GM12878 (cell line): ENCODE measurements at regions not wholly inside any gene's neighbourhood (a gene's known extent, or its start where the extent isn't known, plus 50 kb on each side); places are given as distances from the start of the nearest gene placed in this dataset.

ENCODE experiments used
- ATAC-seq: fragments of 200-7000 bp; cut with Tn5 transposase; 3 replicates; pipeline ENCODE4 v1.9.1; 2020; ENCODE audit warnings: mild to moderate bottlenecking, moderate library complexity
- BruUV-seq: library from RNA; stranded (reverse); fragments of 400-500 nt; replicated peaks from 2 replicates; lab custom pipeline; 2021; lab: Mats Ljungman, UMichigan
- CTCF ChIA-PET: fragments of 300-600 bp; sonication (Branson Sonifier 250); formaldehyde crosslinking; extraction: SDS; loops from one replicate; lab custom pipeline; 2021; ENCODE audit warnings: inconsistent platforms; lab: Yijun Ruan, JAX
- POLR2A ChIA-PET: fragments of 350-600 bp; formaldehyde crosslinking; extraction: SDS; loops from one replicate; lab custom pipeline; 2021; ENCODE audit warnings: inconsistent platforms; lab: Charles Lee
- RAD21 ChIA-PET: fragments of 300-600 bp; sonication (Branson Sonifier 250); formaldehyde crosslinking; loops from one replicate; lab custom pipeline; 2023; ENCODE audit warnings: antibody characterized with exemption; ENCODE audit not compliant: unreplicated experiment; lab: Charles Lee
- SMC1A ChIA-PET: fragments of 300-600 bp; sonication (Branson Sonifier 250); formaldehyde crosslinking; loops from one replicate; lab custom pipeline; 2023; ENCODE audit not compliant: unreplicated experiment, uncharacterized antibody; lab: Charles Lee
- DNase-seq: peaks from one replicate; pipeline ENCODE4 v3.0.0-alpha.2; 2011; ENCODE audit warnings: low read depth, low spot score
- FAIRE-seq: peaks from 3 replicates; lab custom pipeline; 2011; peaks lifted over from hg19 to GRCh38; lab: Jason Lieb, UNC
- H2AFZ ChIP-seq: 2 replicates; pipeline ENCODE4 v1.6.0; 2011; ENCODE audit warnings: low read depth, low read length, control low read depth; ENCODE audit not compliant: control insufficient read depth
- H3K27ac ChIP-seq: 2 replicates; pipeline ENCODE4 v1.5.1; 2011; ENCODE audit warnings: control low read depth; ENCODE audit not compliant: control insufficient read depth, insufficient read depth
- H3K27me3 ChIP-seq, 2 experiments: replicated peaks in 1 of 2; 2 replicates each; pipeline versions ENCODE4 v1.6.0 to v1.6.1; 2011; ENCODE audit warnings: low read length in 1 of 2; ENCODE audit not compliant: control insufficient read depth in 2 of 2, insufficient read depth in 2 of 2
- H3K36me3 ChIP-seq, 2 experiments: 2 replicates each; pipeline ENCODE4 v1.5.1; 2011; ENCODE audit warnings: low read length in 1 of 2; ENCODE audit not compliant: control insufficient read depth in 2 of 2, insufficient read depth in 2 of 2
- H3K4me1 ChIP-seq: 2 replicates; pipeline ENCODE4 v1.6.1; 2011; ENCODE audit warnings: mild to moderate bottlenecking, low read length, moderate library complexity, mixed read lengths; ENCODE audit not compliant: control insufficient read depth, insufficient read depth
- H3K4me2 ChIP-seq: 2 replicates; pipeline ENCODE4 v1.6.0; 2011; ENCODE audit warnings: control low read depth; ENCODE audit not compliant: control insufficient read depth, insufficient read depth
- H3K4me3 ChIP-seq: fragments of 200-600 bp; sonication (generic); 2 replicates; pipeline ENCODE4 v1.5.1; 2016
- H3K79me2 ChIP-seq: 2 replicates; pipeline ENCODE4 v1.6.0; 2011; ENCODE audit warnings: low read length; ENCODE audit not compliant: control insufficient read depth, insufficient read depth
- H3K9ac ChIP-seq: 2 replicates; pipeline ENCODE4 v1.8.0; 2011; ENCODE audit warnings: low read length, control low read depth, mixed read lengths; ENCODE audit not compliant: control insufficient read depth, insufficient read depth
- H3K9me3 ChIP-seq: replicated peaks from 3 replicates; pipeline ENCODE4 v1.5.1; 2011; ENCODE audit warnings: mild to moderate bottlenecking, low read length; ENCODE audit not compliant: control insufficient read depth, insufficient read depth
- H4K20me1 ChIP-seq: 2 replicates; pipeline ENCODE4 v1.6.0; 2011; ENCODE audit not compliant: control insufficient read depth, insufficient read depth
- BCL3 ChIP-seq: IDR thresholded peaks from 2 replicates; pipeline ENCODE4 v1.6.1; 2011; ENCODE audit warnings: borderline replicate concordance, low read depth, mild to moderate bottlenecking, moderate library complexity, low read length; ENCODE audit not compliant: insufficient read depth, poor library complexity, severe bottlenecking
- NRF1 ChIP-seq: conservative IDR thresholded peaks from 2 replicates; pipeline ENCODE4 v1.6.1; 2011; ENCODE audit warnings: mild to moderate bottlenecking, low read depth, low read length, improper control_type of control experiment
- PBX3 ChIP-seq: IDR thresholded peaks from 2 replicates; pipeline ENCODE4 v1.6.1; 2011; ENCODE audit warnings: mild to moderate bottlenecking, low read depth, low read length, moderate library complexity; ENCODE audit not compliant: insufficient replicate concordance
- RUNX3 ChIP-seq: IDR thresholded peaks from 2 replicates; pipeline ENCODE4 v1.6.1; 2012; ENCODE audit warnings: low read length, inconsistent platforms
- STAT1 ChIP-seq: fragments of 450-650 bp; conservative IDR thresholded peaks from 2 replicates; pipeline ENCODE4 v1.6.1; 2014; ENCODE audit warnings: antibody characterized with exemption, mild to moderate bottlenecking
- WGBS: methylation state at CpG from one replicate; pipeline ENCODE4 v1.1.6; 2016; ENCODE audit warnings: low lambda C conversion rate; ENCODE audit not compliant: insufficient replicate concordance, insufficient coverage; ENCODE audit errors: missing lambda C conversion rate; 5-methylcytosine and 5-hydroxymethylcytosine counted together
- in situ Hi-C: fragments of 300-500 bp; cut with MboI; formaldehyde crosslinking; loops from 9 replicates; pipeline ENCODE4 v1.14.3; 2018; ENCODE audit warnings: mixed read lengths
- intact Hi-C: fragments of 100-400 bp; cut with micrococcal nuclease; formaldehyde crosslinking; loops from one replicate; pipeline ENCODE4 v1.14.2; 2022; ENCODE audit not compliant: unreplicated experiment

- TF ChIP-seq STAT1, result no peak; the same call in 1 of the 2 replicates
Measured at GRCh38 chr17:77323413-77324171, 182.8 kb downstream of the SEC14L1 start (continued).

- Histone ChIP-seq H3K9me3 (no peaks in the 10 kb centered on the region), H3K9ac (peak overlapping the region; percentile 89), H3K79me2 (peaks cover 79% of the 10 kb centered on the region), H4K20me1 (no peaks in the 10 kb centered on the region), H3K36me3 (no peaks in the 10 kb centered on the region; a peak in 2 of 4 replicates), H3K4me1 (peaks cover 62% of the 10 kb centered on the region), H3K27me3 (no peaks in the 10 kb centered on the region), H3K27ac (peak overlapping the region; percentile 88), H2AFZ (no peak overlapping the region), H3K4me2 (peak overlapping the region; percentile 94), H3K4me3 (peak overlapping the region; percentile 84)
- ATAC-seq (no peak), DNase-seq (no peak), FAIRE-seq (no peak)
- ChIA-PET POLR2A (interaction anchor here (0.5 to 2.2 kb wide), 8 partner anchors 42 to 1038 kb away, joined by 3 to 12 read pairs (median 6); no protein-coding TSS in a partner anchor), RAD21 (interaction anchor here (1.2 to 2.5 kb wide), 5 partner anchors 117 to 135 kb away, joined by 4 to 7 read pairs (median 7); no protein-coding TSS in a partner anchor), CTCF (interaction anchor here (0.9 to 2.0 kb wide), 5 partner anchors 86 to 236 kb away, joined by 3 to 9 read pairs (median 4); no protein-coding TSS in a partner anchor), SMC1A (interaction anchor here (1.3 to 1.9 kb wide), 4 partner anchors 104 to 148 kb away, joined by 3 to 9 read pairs (median 7); no protein-coding TSS in a partner anchor)
- intact Hi-C loops (loop anchor here (5.0 to 10.0 kb wide), 2 partner anchors 237 to 631 kb away; partner anchors contain the start of gene TNRC6C), in situ Hi-C loops (no loop called here)
- no TSS peak for BruUV-seq
- 14% methylated on average over 8 of the region's 8 CpGs for WGBS
- TF ChIP-seq BCL3, result peak; percentile 84
- TF ChIP-seq RUNX3, result peak; percentile 50; the same call in 1 of the 2 replicates
- TF ChIP-seq PBX3, result peak; percentile 5
- TF ChIP-seq NRF1, result no peak
Measured at GRCh38 chr17:77324227-77324626, 183.5 kb downstream of the SEC14L1 start.
